Vagina (tissue), 2 donors: ENCODE measurements at regions not wholly inside any gene's neighbourhood (a gene's known extent, or its start where the extent isn't known, plus 50 kb on each side); places are given as distances from the start of the nearest gene placed in this dataset.
A peak's percentile ranks its signal among the peaks of the same experiment; 100 is the strongest.

Experiments used
- POLR2A ChIP-seq, 2 donors: fragments of 450-650 bp; IDR thresholded peaks; one replicate each; pipeline ENCODE4 v1.6.1; 2017; ENCODE audit warnings: antibody characterized with exemption in 2 of 2, mild to moderate bottlenecking in 2 of 2, moderate library complexity in 2 of 2
- POLR2AphosphoS5 ChIP-seq, 2 donors: sonication (generic); formaldehyde crosslinking; IDR thresholded peaks; one replicate each; pipeline ENCODE4 v1.9.0; 2017; ENCODE audit warnings: antibody characterized with exemption in 2 of 2, mild to moderate bottlenecking in 2 of 2, low read depth in 1 of 2; ENCODE audit not compliant: insufficient read depth in 1 of 2
- TF ChIP-seq, protein P1 (sequence below), 3 experiments: fragments of 450-650 bp in 2 of 3; fragments of 200-600 bp in 1 of 3; sonication (generic) in 1 of 3; IDR thresholded peaks; one replicate each; pipeline ENCODE4 v1.5.1; 2017 to 2019; ENCODE audit warnings: antibody characterized with exemption in 3 of 3, mild to moderate bottlenecking in 2 of 3, moderate library complexity in 2 of 3

DNA sequence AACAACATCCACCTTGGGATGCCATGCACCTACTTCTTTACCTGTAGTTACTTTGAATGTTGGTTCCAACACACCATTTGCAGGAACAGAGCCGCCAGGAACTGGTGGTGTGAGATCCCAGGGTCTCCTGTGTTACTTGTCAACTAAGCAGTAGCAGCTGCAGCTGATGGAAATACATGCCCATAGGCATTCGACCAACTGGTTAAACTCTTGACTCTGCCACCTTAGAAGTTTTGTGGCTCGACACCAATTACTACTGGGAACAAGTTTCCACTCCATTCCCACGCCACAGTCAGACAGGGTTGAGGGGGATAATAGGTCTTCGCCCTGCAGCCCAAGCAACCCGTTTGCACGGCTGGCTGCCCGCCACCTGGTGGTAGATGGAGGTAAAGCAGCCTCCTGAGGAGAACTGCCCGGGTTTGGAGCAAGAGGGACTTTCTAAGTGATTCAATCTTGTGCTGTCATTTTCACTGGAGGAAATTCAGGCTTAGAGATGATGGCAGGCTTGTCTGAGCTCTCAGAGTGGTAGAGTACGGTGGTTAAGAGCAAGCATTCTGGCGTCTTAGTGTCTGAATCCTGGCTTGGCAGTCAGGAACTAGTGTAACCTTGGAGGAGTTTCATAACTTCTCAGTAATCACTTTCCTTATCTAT is 119.1 kb upstream of the TRIM2 start:
- TF ChIP-seq, protein P1, sequence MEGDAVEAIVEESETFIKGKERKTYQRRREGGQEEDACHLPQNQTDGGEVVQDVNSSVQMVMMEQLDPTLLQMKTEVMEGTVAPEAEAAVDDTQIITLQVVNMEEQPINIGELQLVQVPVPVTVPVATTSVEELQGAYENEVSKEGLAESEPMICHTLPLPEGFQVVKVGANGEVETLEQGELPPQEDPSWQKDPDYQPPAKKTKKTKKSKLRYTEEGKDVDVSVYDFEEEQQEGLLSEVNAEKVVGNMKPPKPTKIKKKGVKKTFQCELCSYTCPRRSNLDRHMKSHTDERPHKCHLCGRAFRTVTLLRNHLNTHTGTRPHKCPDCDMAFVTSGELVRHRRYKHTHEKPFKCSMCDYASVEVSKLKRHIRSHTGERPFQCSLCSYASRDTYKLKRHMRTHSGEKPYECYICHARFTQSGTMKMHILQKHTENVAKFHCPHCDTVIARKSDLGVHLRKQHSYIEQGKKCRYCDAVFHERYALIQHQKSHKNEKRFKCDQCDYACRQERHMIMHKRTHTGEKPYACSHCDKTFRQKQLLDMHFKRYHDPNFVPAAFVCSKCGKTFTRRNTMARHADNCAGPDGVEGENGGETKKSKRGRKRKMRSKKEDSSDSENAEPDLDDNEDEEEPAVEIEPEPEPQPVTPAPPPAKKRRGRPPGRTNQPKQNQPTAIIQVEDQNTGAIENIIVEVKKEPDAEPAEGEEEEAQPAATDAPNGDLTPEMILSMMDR (IDR thresholded peaks at IDR 0.05): peak; percentile 83 to 96 (median 90)
- TF ChIP-seq POLR2AphosphoS5 (IDR thresholded peaks at IDR 0.05; ENCODE audit: insufficient read depth in 1 of 2, low read depth in 1 of 2): peak in 1 of 2 donors; percentile 34
- no peak for TF ChIP-seq POLR2A (IDR thresholded peaks at IDR 0.05)
